BE2C (cell line): ENCODE measurements at regions not wholly inside any gene's neighbourhood (a gene's known extent, or its start where the extent isn't known, plus 50 kb on each side); places are given as distances from the start of the nearest gene placed in this dataset.

Source experiments
- DNase-seq: peaks from one replicate; pipeline ENCODE4 v3.0.0-alpha.2; 2020
- H3K27me3 ChIP-seq: fragments of 250-450 bp; sonication (Bioruptor Pico); 2 replicates; pipeline ENCODE4 v1.5.1; 2020; ENCODE audit warnings: mild to moderate bottlenecking
- H3K36me3 ChIP-seq: fragments of 250-450 bp; sonication (Bioruptor Pico); 2 replicates; pipeline ENCODE4 v1.5.1; 2020; ENCODE audit warnings: mild to moderate bottlenecking
- H3K4me1 ChIP-seq: fragments of 250-450 bp; sonication (Bioruptor Pico); 2 replicates; pipeline ENCODE4 v1.5.1; 2020
- H3K4me3 ChIP-seq: 2 replicates; pipeline ENCODE4 v1.5.1; 2011; ENCODE audit warnings: low read depth, low read length
- H3K9me3 ChIP-seq: fragments of 250-450 bp; sonication (Bioruptor Pico); 2 replicates; pipeline ENCODE4 v1.5.1; 2020
- CTCF ChIP-seq: IDR thresholded peaks from 2 replicates; pipeline ENCODE4 v1.5.1; 2012; ENCODE audit warnings: mild to moderate bottlenecking, low read depth, low read length

- Histone ChIP-seq H3K27me3 (no peaks in the 10 kb centered on the region), H3K4me1 (no peaks in the 10 kb centered on the region), H3K36me3 (no peaks in the 10 kb centered on the region), H3K9me3 (no peaks in the 10 kb centered on the region), H3K4me3 (no peak overlapping the region)
- no peak for DNase-seq
- no peak for TF ChIP-seq CTCF
Observed at GRCh38 chr10:3225561-3225960, 53.0 kb upstream of the PITRM1 start.

DNA sequence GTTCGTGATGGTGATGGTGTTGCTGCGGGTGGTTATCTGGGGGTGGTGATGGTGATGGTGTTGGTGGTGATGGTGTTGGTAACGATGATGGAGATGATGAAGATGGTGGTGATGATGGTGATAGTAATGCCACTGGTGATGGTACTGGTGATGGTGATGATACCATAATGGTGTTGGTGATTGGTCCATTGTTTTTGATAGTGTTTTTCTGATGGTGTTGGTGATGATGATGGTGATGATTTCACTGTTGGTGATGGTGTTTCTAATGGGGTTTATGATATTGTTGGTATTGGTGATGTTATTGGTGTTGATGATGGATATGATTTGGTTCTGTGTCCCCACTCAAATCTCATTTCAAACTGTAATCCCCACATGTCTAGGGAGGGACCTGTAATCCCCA lies 51.7 kb upstream of the PITRM1 start:
- no peak for DNase-seq
- no peak for TF ChIP-seq CTCF
- Histone ChIP-seq H3K4me1 (no peaks in the 10 kb centered on the region), H3K9me3 (no peaks in the 10 kb centered on the region), H3K36me3 (no peaks in the 10 kb centered on the region), H3K4me3 (no peak overlapping the region), H3K27me3 (no peaks in the 10 kb centered on the region)

DNA sequence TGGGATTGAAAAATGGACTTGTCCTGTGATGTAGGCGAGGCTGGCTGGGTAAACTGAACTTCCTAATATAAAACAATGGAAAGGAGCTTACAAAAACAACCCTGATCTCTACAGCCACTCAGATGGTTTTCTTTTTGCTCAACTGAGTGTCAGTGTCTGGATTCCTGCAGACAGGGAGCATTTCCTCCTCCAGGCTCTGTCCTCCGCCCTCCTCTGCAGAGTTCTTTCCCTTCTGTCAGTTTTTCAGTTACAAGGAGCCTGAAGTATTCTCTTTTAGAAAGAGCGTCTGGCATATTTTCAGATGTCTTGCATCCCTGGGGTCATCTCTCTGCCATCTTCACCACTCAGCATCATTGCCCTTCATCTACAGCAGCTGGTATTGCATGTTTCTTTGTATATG lies 50.0 kb upstream of the PITRM1 start:
- no peak for DNase-seq
- TF ChIP-seq CTCF: no peak
- Histone ChIP-seq H3K4me3 (no peak overlapping the region), H3K4me1 (no peaks in the 10 kb centered on the region), H3K9me3 (no peaks in the 10 kb centered on the region), H3K27me3 (no peaks in the 10 kb centered on the region), H3K36me3 (no peaks in the 10 kb centered on the region)
